ENCODE measurements at regions not wholly inside any gene's neighbourhood (a gene's known extent, or its start where the extent isn't known, plus 50 kb on each side); places are given as distances from the start of the nearest gene placed in this dataset.

GRCh38 chr16:13372421-13372820, 471.0 kb downstream of the SHISA9 start:
- H3K27ac ChIP-seq (ENCODE audit: extremely low read depth, low read depth, low read length): no peak overlapping the region
- no peaks in the 10 kb centered on the region for H3K9me1 ChIP-seq (ENCODE audit: control insufficient read depth, insufficient read depth, low read length)
- H4K20me1 ChIP-seq (replicated peaks; ENCODE audit: control insufficient read depth, insufficient read depth, low read length): no peaks in the 10 kb centered on the region
- H3K9ac ChIP-seq (ENCODE audit: insufficient read depth in 1 of 2, low read depth in 2 of 2, low read length in 2 of 2): no peak overlapping the region
- POLR2A ChIA-PET: no interaction called here
- in situ Hi-C loops (cut with MboI): no loop called here
- intact Hi-C loops (cut with micrococcal nuclease): no loop called here
- H3K27me3 ChIP-seq (ENCODE audit: control insufficient read depth in 2 of 2, insufficient read depth in 2 of 2, low read length in 2 of 2): no peaks in the 10 kb centered on the region
- no peaks in the 10 kb centered on the region for H3K9me3 ChIP-seq (replicated peaks; ENCODE audit: control insufficient read depth, insufficient read depth, low read depth, low read length)
- H3K4me2 ChIP-seq (ENCODE audit: insufficient read depth, low read length): no peak overlapping the region
- H3K79me2 ChIP-seq (ENCODE audit: control insufficient read depth, insufficient read depth, low read length): no peaks in the 10 kb centered on the region
- no peak overlapping the region for H3K4me3 ChIP-seq
- ATAC-seq (no peak), FAIRE-seq (no peak), DNase-seq (ENCODE audit: extremely low read depth in 1 of 4, low spot score in 3 of 4) (no peak)
- H2AFZ ChIP-seq (ENCODE audit: low read depth, low read length): no peak overlapping the region
- no peaks in the 10 kb centered on the region for H3K36me3 ChIP-seq (ENCODE audit: control insufficient read depth, insufficient read depth, low read length)
- CTCF ChIA-PET (ENCODE audit: low intra/inter-chr PET ratio): no interaction called here
- 0% methylated on average over 3 of the region's 3 CpGs for WGBS (ENCODE audit: insufficient coverage, low coverage, missing lambda C conversion rate)
- no peak for TF ChIP-seq RHOXF2B (CRISPR knock-in tag; conservative IDR thresholded peaks at IDR 0.05)
- no peak for TF ChIP-seq IRF2 (CRISPR knock-in tag; IDR thresholded peaks at IDR 0.05)
- TF ChIP-seq HNRNPUL1 (IDR thresholded peaks at IDR 0.05; ENCODE audit: low read length): no peak
- BruUV-seq (replicated peaks): no TSS peak
- no peaks in the 10 kb centered on the region for H3K4me1 ChIP-seq (replicated peaks in 1 of 2; ENCODE audit: control insufficient read depth in 2 of 2, insufficient read depth in 2 of 2, low read length in 2 of 2)

DNA sequence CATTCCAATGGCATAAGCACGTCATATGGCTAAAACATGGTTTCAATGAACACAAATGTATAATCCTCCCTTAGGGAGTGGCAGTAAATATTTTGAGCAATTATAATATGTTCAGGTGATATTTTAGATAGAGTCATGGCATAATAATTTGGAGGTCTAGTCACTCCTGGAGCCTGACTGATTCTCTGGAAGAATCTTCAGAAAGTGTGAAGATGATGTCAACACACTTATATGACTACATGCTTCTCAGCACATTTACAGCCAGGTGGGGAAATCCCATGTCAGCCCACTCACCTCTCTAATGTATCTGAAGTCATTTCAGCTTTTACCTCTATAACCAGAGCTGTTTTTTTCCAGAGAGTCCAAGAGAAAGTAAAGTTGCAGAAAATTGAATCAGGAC, 474.8 kb downstream of the SHISA9 start:
- Histone ChIP-seq H3K27ac (ENCODE audit: extremely low read depth, low read depth, low read length) (no peak overlapping the region), H3K27me3 (ENCODE audit: control insufficient read depth in 2 of 2, insufficient read depth in 2 of 2, low read length in 2 of 2) (no peaks in the 10 kb centered on the region), H3K9ac (ENCODE audit: insufficient read depth in 1 of 2, low read depth in 2 of 2, low read length in 2 of 2) (no peak overlapping the region), H2AFZ (ENCODE audit: low read depth, low read length) (no peak overlapping the region), H3K79me2 (ENCODE audit: control insufficient read depth, insufficient read depth, low read length) (no peaks in the 10 kb centered on the region), H4K20me1 (replicated peaks; ENCODE audit: control insufficient read depth, insufficient read depth, low read length) (no peaks in the 10 kb centered on the region), H3K4me1 (replicated peaks in 1 of 2; ENCODE audit: control insufficient read depth in 2 of 2, insufficient read depth in 2 of 2, low read length in 2 of 2) (no peaks in the 10 kb centered on the region), H3K36me3 (ENCODE audit: control insufficient read depth, insufficient read depth, low read length) (no peaks in the 10 kb centered on the region), H3K4me2 (ENCODE audit: insufficient read depth, low read length) (no peak overlapping the region), H3K4me3 (no peak overlapping the region), H3K9me1 (ENCODE audit: control insufficient read depth, insufficient read depth, low read length) (no peaks in the 10 kb centered on the region), H3K9me3 (replicated peaks; ENCODE audit: control insufficient read depth, insufficient read depth, low read depth, low read length) (no peaks in the 10 kb centered on the region)
- intact Hi-C loops (cut with micrococcal nuclease): no loop called here
- ChIA-PET POLR2A (no interaction called here), CTCF (ENCODE audit: low intra/inter-chr PET ratio) (no interaction called here)
- in situ Hi-C loops (cut with MboI): no loop called here
- 0% methylated on average over 1 of the region's 1 CpG for WGBS (ENCODE audit: insufficient coverage, low coverage, missing lambda C conversion rate)
- DNase-seq (ENCODE audit: extremely low read depth in 1 of 4, low spot score in 3 of 4): no peak
- BruUV-seq (replicated peaks): no TSS peak
- no peak for FAIRE-seq
- ATAC-seq: no peak
- TF ChIP-seq ATF1 (CRISPR knock-in tag; IDR thresholded peaks at IDR 0.05) (no peak), ATF1 (tag; IDR thresholded peaks at IDR 0.05) (no peak), U2AF2 (optimal IDR thresholded peaks at IDR 0.05; ENCODE audit: low read depth, low read length) (no peak), KDM2B (CRISPR knock-in tag; IDR thresholded peaks at IDR 0.05) (no peak), ZNF644 (tag; IDR thresholded peaks at IDR 0.05; ENCODE audit: low read depth) (no peak), TOE1 (IDR thresholded peaks at IDR 0.05; ENCODE audit: borderline replicate concordance) (no peak), TOE1 (CRISPR knock-in tag; IDR thresholded peaks at IDR 0.05; ENCODE audit: borderline replicate concordance, low read depth) (no peak), ELF1 (tag; IDR thresholded peaks at IDR 0.05) (no peak), ASH1L (IDR thresholded peaks at IDR 0.05; ENCODE audit: borderline replicate concordance, low read depth, partially characterized antibody) (no peak), ZNF717 (CRISPR knock-in tag; IDR thresholded peaks at IDR 0.05) (no peak), ZNF282 (CRISPR knock-in tag; IDR thresholded peaks at IDR 0.05) (no peak), SMARCA4 (IDR thresholded peaks at IDR 0.05) (no peak), CBFA2T3 (IDR thresholded peaks at IDR 0.05) (no peak), HMG20B (CRISPR knock-in tag; IDR thresholded peaks at IDR 0.05) (no peak)
- TF ChIP-seq, protein P1, sequence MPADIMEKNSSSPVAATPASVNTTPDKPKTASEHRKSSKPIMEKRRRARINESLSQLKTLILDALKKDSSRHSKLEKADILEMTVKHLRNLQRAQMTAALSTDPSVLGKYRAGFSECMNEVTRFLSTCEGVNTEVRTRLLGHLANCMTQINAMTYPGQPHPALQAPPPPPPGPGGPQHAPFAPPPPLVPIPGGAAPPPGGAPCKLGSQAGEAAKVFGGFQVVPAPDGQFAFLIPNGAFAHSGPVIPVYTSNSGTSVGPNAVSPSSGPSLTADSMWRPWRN (IDR thresholded peaks at IDR 0.05; ENCODE audit: low read depth): no peak
- TF ChIP-seq, protein P2, sequence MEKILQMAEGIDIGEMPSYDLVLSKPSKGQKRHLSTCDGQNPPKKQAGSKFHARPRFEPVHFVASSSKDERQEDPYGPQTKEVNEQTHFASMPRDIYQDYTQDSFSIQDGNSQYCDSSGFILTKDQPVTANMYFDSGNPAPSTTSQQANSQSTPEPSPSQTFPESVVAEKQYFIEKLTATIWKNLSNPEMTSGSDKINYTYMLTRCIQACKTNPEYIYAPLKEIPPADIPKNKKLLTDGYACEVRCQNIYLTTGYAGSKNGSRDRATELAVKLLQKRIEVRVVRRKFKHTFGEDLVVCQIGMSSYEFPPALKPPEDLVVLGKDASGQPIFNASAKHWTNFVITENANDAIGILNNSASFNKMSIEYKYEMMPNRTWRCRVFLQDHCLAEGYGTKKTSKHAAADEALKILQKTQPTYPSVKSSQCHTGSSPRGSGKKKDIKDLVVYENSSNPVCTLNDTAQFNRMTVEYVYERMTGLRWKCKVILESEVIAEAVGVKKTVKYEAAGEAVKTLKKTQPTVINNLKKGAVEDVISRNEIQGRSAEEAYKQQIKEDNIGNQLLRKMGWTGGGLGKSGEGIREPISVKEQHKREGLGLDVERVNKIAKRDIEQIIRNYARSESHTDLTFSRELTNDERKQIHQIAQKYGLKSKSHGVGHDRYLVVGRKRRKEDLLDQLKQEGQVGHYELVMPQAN (IDR thresholded peaks at IDR 0.05; ENCODE audit: borderline replicate concordance): no peak
